Psoas muscle (tissue), 7 donors: ENCODE measurements at regions not wholly inside any gene's neighbourhood (a gene's known extent, or its start where the extent isn't known, plus 50 kb on each side); places are given as distances from the start of the nearest gene placed in this dataset.

Experiments used
- ATAC-seq, 4 donors: fragments of 200-7000 bp; cut with Tn5 transposase; one replicate each; pipeline ENCODE4 v1.9.1; 2020; ENCODE audit warnings: moderate library complexity in 3 of 4, mild to moderate bottlenecking in 2 of 4
- DNase-seq, 2 donors: peaks; one replicate each; pipeline ENCODE4 v3.0.0-alpha.2; 2020
- H3K27ac ChIP-seq: fragments of 200-600 bp; one replicate; pipeline ENCODE4 v1.8.0; 2022
- H3K27me3 ChIP-seq, 3 donors: fragments of 200-600 bp in 1 of 3; one replicate each; pipeline versions ENCODE4 v1.6.1 to v1.8.0; 2013 to 2022; ENCODE audit warnings: low read length in 2 of 3, mild to moderate bottlenecking in 2 of 3, moderate library complexity in 1 of 3; ENCODE audit not compliant: insufficient read depth in 3 of 3
- H3K36me3 ChIP-seq, 2 donors: fragments of 200-600 bp in 1 of 2; one replicate each; pipeline versions ENCODE4 v1.6.1 to v1.8.0; 2013 to 2022; ENCODE audit warnings: low read depth in 1 of 2, mild to moderate bottlenecking in 1 of 2, moderate library complexity in 1 of 2; ENCODE audit not compliant: insufficient read depth in 1 of 2
- H3K4me1 ChIP-seq: fragments of 200-600 bp; one replicate; pipeline ENCODE4 v1.8.0; 2022
- H3K4me3 ChIP-seq: fragments of 200-600 bp; one replicate; pipeline ENCODE4 v1.8.0; 2022; ENCODE audit warnings: mild to moderate bottlenecking
- H3K9me3 ChIP-seq: fragments of 200-600 bp; one replicate; pipeline ENCODE4 v1.8.0; 2022
- WGBS, 3 donors: extraction: QIAGEN DNeasy Blood & Tissue Kit; methylation state at CpG; one replicate each; pipeline versions ENCODE4 v1.1.6 to v1.1.7; 2013; 5-methylcytosine and 5-hydroxymethylcytosine counted together
- intact Hi-C, 2 donors: fragments of 100-400 bp; cut with DNase I; formaldehyde crosslinking; loops; one replicate each; pipeline versions ENCODE4 v1.11.0 to v1.14.2; 2022
- TF ChIP-seq, protein P1 (sequence below): fragments of 200-600 bp; IDR thresholded peaks from one replicate; pipeline ENCODE4 v1.8.0; 2022; ENCODE audit warnings: antibody characterized with exemption
- donor health status: healthy with polysubstance abuse.
- donor health status: DM: no; HTN: no; CAD: no; lungs with moderate emphysema.
- donor health status: Bipolar disorder and iron deficiency.
- donor health status: healthy.
- donor health status: DM: yes; HTN: yes; CAD: no.
- donor health status: DM: no; HTN: no; CAD: no.
- donor health status: DM: yes; HTN: yes; CAD: no.

DNA sequence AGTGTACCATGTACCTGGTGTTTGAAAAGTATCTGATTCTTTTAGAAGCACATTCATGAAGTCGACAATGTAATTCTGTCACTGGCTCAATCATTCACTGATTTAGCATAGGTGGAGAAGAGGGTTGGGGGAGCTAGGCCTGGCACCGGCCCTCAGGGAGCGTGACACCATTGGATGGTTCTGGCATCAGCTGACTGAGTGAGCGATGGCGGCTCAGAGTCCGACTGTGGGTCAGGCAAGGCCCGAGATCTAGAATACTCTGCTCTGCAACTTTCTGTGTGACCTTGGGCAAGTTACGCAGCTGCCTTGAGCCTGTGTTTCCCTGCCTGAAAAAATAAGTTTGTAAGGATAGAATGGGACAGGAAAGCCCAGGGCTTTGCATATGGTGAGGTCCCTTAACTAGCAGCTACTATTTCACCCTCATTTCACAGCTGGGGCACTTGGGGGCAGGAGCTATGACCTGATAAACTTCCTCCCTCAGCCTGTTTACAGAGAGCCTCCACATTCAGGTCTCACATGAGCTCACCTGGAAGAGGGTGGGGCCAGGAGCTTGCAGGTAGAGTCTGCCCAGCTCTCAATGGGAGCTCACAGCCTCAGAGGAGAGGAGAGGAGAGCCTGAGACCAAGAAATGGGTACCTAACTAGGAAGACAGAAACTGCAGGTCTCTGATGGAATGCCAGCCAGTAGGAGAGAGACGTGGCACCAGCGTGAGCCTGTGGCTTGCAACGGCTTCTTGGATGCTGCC is 153.7 kb upstream of the TLE3 start:
- no peak overlapping the region for H3K4me3 ChIP-seq
- TF ChIP-seq, protein P1, sequence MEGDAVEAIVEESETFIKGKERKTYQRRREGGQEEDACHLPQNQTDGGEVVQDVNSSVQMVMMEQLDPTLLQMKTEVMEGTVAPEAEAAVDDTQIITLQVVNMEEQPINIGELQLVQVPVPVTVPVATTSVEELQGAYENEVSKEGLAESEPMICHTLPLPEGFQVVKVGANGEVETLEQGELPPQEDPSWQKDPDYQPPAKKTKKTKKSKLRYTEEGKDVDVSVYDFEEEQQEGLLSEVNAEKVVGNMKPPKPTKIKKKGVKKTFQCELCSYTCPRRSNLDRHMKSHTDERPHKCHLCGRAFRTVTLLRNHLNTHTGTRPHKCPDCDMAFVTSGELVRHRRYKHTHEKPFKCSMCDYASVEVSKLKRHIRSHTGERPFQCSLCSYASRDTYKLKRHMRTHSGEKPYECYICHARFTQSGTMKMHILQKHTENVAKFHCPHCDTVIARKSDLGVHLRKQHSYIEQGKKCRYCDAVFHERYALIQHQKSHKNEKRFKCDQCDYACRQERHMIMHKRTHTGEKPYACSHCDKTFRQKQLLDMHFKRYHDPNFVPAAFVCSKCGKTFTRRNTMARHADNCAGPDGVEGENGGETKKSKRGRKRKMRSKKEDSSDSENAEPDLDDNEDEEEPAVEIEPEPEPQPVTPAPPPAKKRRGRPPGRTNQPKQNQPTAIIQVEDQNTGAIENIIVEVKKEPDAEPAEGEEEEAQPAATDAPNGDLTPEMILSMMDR, result no peak
- intact Hi-C loops, result no loop called here

DNA sequence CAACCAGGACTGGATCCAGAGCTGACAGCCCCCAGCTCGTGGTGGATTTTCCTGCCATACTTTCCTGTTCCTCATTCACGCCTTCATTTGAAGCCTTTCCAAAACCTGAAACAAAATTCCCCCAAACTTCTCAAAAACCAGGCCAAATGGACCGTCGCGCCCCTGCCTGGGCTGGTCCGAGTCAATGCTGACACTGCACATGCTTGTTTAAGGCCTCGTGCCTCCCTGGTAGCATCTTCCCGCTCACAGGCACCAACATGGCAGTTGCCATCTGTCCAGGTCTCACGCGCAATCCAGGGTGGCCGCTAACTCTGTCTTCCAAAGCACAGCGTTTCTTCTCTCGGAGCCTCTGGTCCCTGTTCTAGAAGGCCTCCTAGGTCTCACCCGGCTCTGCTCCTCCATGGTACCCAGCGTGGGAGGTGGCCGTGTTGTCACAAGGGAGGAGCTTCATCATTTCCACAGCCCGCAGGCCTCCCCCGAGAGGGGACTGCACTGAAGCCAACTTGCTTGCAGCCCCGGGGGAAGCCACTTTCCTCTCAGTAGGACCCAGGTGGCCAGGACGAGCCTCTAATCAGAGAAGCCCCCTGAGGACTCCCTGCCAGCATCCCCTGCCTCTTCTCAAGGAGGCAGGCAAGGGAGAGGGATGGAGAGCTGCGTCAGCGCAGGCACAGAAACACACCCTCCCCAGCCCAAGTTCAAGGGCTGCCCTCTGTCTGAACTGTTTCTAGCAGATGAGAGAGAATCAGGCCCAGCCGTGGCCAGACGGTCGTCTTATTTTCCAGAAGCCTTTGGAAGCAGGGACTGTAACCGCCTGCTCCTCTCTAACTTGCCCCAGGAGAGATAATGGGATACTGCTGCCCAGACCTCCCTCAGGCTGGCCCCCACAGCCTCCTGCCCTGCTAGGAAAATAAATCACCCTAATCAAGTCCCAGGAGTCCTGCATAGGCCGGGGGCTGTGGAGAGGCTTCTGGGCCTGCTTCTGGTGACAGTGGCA is 152.8 kb upstream of the TLE3 start:
- intact Hi-C loops, result no loop called here

More for the DNA sequence above, 153.7 kb upstream of the TLE3 start:
- WGBS, 3 donors, result 90 to 94% (median 92%) methylated on average over 11 of the region's 11 CpGs
- H3K9me3 ChIP-seq, result no peaks in the 10 kb centered on the region
- H3K27me3 ChIP-seq, result peaks cover 0 to 5% (median 1%) of the 10 kb centered on the region in 3 donors
- ATAC-seq (no peak), DNase-seq (peak in 1 of 2 donors; percentile 28)
- no peak overlapping the region for H3K27ac ChIP-seq
- no peaks in the 10 kb centered on the region for H3K4me1 ChIP-seq
- H3K36me3 ChIP-seq, result no peaks in the 10 kb centered on the region

DNA sequence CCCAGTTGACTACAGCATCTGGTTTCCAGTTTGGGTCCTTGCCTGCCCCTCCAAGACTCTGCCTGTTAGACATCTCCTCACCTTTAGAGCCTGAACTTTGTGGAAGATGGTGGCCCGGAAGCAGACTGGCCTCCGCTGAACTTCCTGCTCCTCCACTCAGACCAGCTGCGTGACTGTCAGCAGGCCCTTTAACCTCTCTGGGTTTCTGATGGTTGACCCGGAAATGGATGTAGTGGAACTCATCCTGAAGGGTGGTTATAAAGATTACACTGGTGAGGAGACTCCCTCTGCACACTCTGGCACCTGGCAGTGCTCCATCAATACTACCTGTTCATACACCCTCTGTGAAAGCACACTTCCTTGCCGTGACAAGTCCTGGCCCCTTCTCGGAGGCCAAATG is 151.9 kb upstream of the TLE3 start:
- Histone ChIP-seq H3K4me3 (no peak overlapping the region), H3K4me1 (no peaks in the 10 kb centered on the region), H3K27ac (no peak overlapping the region), H3K9me3 (no peaks in the 10 kb centered on the region), H3K27me3 (peaks cover 0 to 1% (median 0%) of the 10 kb centered on the region in 3 donors), H3K36me3 (no peaks in the 10 kb centered on the region)
- DNase-seq (peak in 1 of 2 donors; percentile 39), ATAC-seq (no peak)
- WGBS, 3 donors, result 68 to 71% (median 70%) methylated on average over 6 of the region's 6 CpGs
- TF ChIP-seq, protein P1, result no peak
- intact Hi-C loops, result no loop called here

More for the DNA sequence above, 152.8 kb upstream of the TLE3 start:
- DNase-seq (peak in 1 of 2 donors; percentile 40), ATAC-seq (no peak)
- Histone ChIP-seq H3K27me3 (peaks cover 0 to 1% (median 0%) of the 10 kb centered on the region in 3 donors), H3K36me3 (no peaks in the 10 kb centered on the region), H3K4me3 (no peak overlapping the region), H3K9me3 (no peaks in the 10 kb centered on the region), H3K4me1 (no peaks in the 10 kb centered on the region), H3K27ac (no peak overlapping the region)
- WGBS, 3 donors, result 78 to 84% (median 81%) methylated on average over 27 of the region's 27 CpGs
- TF ChIP-seq, protein P1, result no peak

DNA sequence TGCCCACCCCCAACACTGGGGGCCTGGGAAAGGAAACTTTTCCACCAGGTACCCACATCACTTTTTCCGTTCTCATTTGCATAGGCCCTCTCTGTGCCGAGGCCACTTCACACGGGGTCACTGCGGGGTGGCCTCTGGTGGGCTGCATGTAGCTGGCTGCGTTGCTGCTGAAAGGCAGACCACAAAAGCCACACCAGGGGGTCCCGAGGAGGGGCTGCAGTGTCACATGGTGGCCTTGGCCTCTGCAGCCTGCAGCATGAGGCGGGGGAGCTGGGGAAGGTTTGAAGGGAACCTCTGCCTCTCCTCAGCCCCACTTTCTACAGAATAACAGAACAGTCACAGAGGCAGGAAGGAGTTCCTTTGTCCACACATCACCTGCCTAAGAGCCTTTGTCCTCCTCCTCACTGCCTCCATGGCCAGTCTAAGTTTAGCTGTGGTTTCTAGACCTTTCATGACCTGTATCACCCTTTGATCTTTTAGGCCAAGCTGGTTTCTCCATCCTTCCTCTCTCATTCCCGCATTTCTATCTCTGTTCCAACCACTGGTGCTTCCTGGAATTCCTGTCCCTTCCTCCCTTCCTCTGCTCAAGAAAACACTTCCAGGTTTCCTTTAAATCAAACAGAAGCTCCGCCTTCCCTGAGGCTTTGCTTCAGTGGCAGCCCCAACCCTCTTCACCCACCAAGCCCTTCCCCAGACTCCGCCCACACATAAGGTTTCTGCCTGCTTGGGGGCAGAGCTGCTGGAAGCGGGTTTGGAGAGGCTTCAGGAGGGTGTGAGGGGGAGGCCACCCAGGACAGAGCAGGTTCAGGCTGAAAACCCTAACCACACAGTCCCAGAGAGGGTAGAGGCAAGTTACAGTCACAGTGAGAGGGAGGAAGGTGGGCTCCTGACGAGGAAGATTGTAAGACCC is 150.7 kb upstream of the TLE3 start:
- DNase-seq (peak in 1 of 2 donors; percentile 23), ATAC-seq (no peak)
- intact Hi-C loops, result no loop called here
- Histone ChIP-seq H3K27ac (no peak overlapping the region), H3K9me3 (no peaks in the 10 kb centered on the region), H3K4me3 (no peak overlapping the region), H3K36me3 (no peaks in the 10 kb centered on the region), H3K4me1 (no peaks in the 10 kb centered on the region), H3K27me3 (peaks cover 0 to 1% (median 0%) of the 10 kb centered on the region in 3 donors)
- TF ChIP-seq, protein P1, result no peak
- 89 to 93% (median 93%) methylated on average over 12 of the region's 12 CpGs for WGBS, 3 donors
